ENCODE measurements at regions not wholly inside any gene's neighbourhood (a gene's known extent, or its start where the extent isn't known, plus 50 kb on each side); places are given as distances from the start of the nearest gene placed in this dataset.

- peaks cover 7% of the 10 kb centered on the region for H3K4me1 ChIP-seq (ENCODE audit: control insufficient read depth, low read depth, low read length)
- no peak overlapping the region for H3K4me3 ChIP-seq (ENCODE audit: low read length)
- no peak overlapping the region for H3K9ac ChIP-seq (ENCODE audit: low read length)
- no peak overlapping the region for H3K27ac ChIP-seq (ENCODE audit: low read length)
- no peaks in the 10 kb centered on the region for H3K36me3 ChIP-seq (ENCODE audit: control insufficient read depth, low read depth, low read length)
- no peaks in the 10 kb centered on the region for H3K9me3 ChIP-seq (ENCODE audit: control insufficient read depth, low read depth, low read length)
- no peaks in the 10 kb centered on the region for H3K27me3 ChIP-seq (ENCODE audit: control insufficient read depth, insufficient read depth, low read length)
Measured at GRCh38 chr21:41048145-41048544, 119.8 kb upstream of the BACE2 start.

DNA sequence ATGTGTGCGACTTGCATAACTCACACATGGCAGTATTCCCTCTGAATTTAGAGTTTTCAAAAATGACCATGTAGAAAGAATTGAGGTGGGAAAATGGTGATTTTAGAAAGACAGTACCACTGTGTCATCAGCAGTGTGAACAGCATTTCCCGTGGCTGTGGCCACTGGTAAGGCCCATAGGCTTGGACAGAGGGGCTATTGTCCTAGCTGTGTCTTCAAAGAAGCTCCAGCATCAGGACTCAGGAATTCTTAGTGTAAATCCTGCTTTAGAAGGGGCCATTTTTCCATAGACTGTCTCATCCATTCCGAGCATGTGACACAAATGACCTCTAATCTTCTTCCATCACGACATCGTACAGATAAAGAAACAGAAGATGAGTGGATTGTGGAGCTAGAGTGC, 119.3 kb upstream of the BACE2 start:
- Histone ChIP-seq H3K9me3 (ENCODE audit: control insufficient read depth, low read depth, low read length) (no peaks in the 10 kb centered on the region), H3K4me3 (ENCODE audit: low read length) (no peak overlapping the region), H3K36me3 (ENCODE audit: control insufficient read depth, low read depth, low read length) (no peaks in the 10 kb centered on the region), H3K27ac (ENCODE audit: low read length) (no peak overlapping the region), H3K9ac (ENCODE audit: low read length) (no peak overlapping the region), H3K4me1 (ENCODE audit: control insufficient read depth, low read depth, low read length) (peaks cover 7% of the 10 kb centered on the region), H3K27me3 (ENCODE audit: control insufficient read depth, insufficient read depth, low read length) (no peaks in the 10 kb centered on the region)

GRCh38 chr21:41052820-41053555, 115.0 kb upstream of the BACE2 start:
- Histone ChIP-seq H3K36me3 (ENCODE audit: control insufficient read depth, low read depth, low read length) (no peaks in the 10 kb centered on the region), H3K27me3 (ENCODE audit: control insufficient read depth, insufficient read depth, low read length) (no peaks in the 10 kb centered on the region), H3K27ac (ENCODE audit: low read length) (no peak overlapping the region), H3K4me1 (ENCODE audit: control insufficient read depth, low read depth, low read length) (no peaks in the 10 kb centered on the region), H3K9me3 (ENCODE audit: control insufficient read depth, low read depth, low read length) (no peaks in the 10 kb centered on the region), H3K4me3 (ENCODE audit: low read length) (no peak overlapping the region), H3K9ac (ENCODE audit: low read length) (no peak overlapping the region)

GRCh38 chr21:41054018-41054578, 113.9 kb upstream of the BACE2 start:
- Histone ChIP-seq H3K27ac (ENCODE audit: low read length) (no peak overlapping the region), H3K9ac (ENCODE audit: low read length) (no peak overlapping the region), H3K36me3 (ENCODE audit: control insufficient read depth, low read depth, low read length) (no peaks in the 10 kb centered on the region), H3K27me3 (ENCODE audit: control insufficient read depth, insufficient read depth, low read length) (no peaks in the 10 kb centered on the region), H3K4me1 (ENCODE audit: control insufficient read depth, low read depth, low read length) (no peaks in the 10 kb centered on the region), H3K9me3 (ENCODE audit: control insufficient read depth, low read depth, low read length) (no peaks in the 10 kb centered on the region), H3K4me3 (ENCODE audit: low read length) (no peak overlapping the region)

DNA sequence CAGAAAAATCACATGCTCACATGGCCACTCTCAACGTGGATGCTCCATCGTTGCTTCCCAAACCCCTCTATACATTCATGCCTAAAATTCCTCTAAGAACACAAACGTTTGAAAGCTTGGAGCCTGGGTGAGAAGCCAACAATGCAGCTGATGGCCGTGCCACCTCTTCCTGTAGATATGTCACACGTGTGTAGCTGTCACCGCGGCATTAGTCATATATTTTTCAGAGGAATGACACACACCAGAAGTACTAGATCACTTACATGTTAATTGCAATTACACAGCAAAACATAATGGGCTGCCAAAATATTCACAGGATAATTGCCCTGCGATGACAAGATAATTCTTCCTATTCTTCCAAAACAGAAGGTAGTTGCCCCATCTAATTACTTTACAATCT, 112.7 kb upstream of the BACE2 start:
- Histone ChIP-seq H3K4me3 (ENCODE audit: low read length) (no peak overlapping the region), H3K9ac (ENCODE audit: low read length) (no peak overlapping the region), H3K36me3 (ENCODE audit: control insufficient read depth, low read depth, low read length) (no peaks in the 10 kb centered on the region), H3K4me1 (ENCODE audit: control insufficient read depth, low read depth, low read length) (no peaks in the 10 kb centered on the region), H3K9me3 (ENCODE audit: control insufficient read depth, low read depth, low read length) (no peaks in the 10 kb centered on the region), H3K27me3 (ENCODE audit: control insufficient read depth, insufficient read depth, low read length) (no peaks in the 10 kb centered on the region), H3K27ac (ENCODE audit: low read length) (no peak overlapping the region)

DNA sequence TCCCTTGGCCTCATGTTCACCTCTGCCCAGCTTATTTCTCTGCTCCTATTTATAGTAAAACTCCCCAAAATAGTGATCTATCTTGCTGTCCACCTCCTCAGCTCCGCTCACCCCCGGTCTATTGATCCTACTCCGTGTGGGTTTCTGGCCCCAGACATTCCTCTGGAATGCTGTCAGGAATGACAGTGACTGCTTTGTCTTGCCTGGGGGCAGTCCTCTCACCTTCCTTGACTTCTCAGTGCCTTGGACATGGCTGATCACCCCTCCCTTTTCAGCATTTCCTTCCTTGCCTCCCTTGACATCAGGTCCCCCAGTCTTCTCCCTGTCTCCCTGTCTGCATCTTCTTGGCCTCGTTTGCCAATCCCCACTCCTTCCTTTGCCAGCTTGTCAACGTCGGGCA, 108.1 kb upstream of the BACE2 start:
- no peaks in the 10 kb centered on the region for H3K27me3 ChIP-seq (ENCODE audit: control insufficient read depth, insufficient read depth, low read length)
- H3K9me3 ChIP-seq (ENCODE audit: control insufficient read depth, low read depth, low read length), result no peaks in the 10 kb centered on the region

DNA sequence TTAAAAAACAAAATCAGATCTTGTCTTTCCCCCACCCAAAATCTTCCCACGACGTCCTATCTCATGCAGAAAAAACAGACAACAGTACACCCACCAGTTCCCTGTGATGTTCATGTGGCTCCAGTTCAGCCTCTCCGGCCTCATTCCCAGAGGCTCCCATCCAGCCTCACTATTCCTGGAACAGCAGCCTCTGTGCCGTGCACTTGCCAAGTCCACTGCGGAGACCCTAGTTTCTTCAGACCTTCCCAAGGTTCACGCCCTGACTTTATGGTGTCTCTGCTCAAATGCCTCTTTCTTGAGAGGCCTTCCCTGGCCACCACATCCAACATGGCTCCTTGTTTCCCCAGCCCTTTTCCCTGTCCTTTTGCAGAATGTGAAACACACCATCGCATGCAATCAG, 106.3 kb upstream of the BACE2 start:
- no peaks in the 10 kb centered on the region for H3K4me1 ChIP-seq (ENCODE audit: control insufficient read depth, low read depth, low read length)
- H3K9me3 ChIP-seq (ENCODE audit: control insufficient read depth, low read depth, low read length), result no peaks in the 10 kb centered on the region
- H3K9ac ChIP-seq (ENCODE audit: low read length), result no peak overlapping the region
- H3K27ac ChIP-seq (ENCODE audit: low read length), result no peak overlapping the region
- H3K4me3 ChIP-seq (ENCODE audit: low read length), result no peak overlapping the region
- H3K36me3 ChIP-seq (ENCODE audit: control insufficient read depth, low read depth, low read length), result no peaks in the 10 kb centered on the region
- H3K27me3 ChIP-seq (ENCODE audit: control insufficient read depth, insufficient read depth, low read length), result no peaks in the 10 kb centered on the region

More for the DNA sequence above, 108.1 kb upstream of the BACE2 start:
- no peak overlapping the region for H3K4me3 ChIP-seq (ENCODE audit: low read length)
- H3K36me3 ChIP-seq (ENCODE audit: control insufficient read depth, low read depth, low read length), result no peaks in the 10 kb centered on the region
- no peaks in the 10 kb centered on the region for H3K4me1 ChIP-seq (ENCODE audit: control insufficient read depth, low read depth, low read length)
- no peak overlapping the region for H3K9ac ChIP-seq (ENCODE audit: low read length)
- no peak overlapping the region for H3K27ac ChIP-seq (ENCODE audit: low read length)

DNA sequence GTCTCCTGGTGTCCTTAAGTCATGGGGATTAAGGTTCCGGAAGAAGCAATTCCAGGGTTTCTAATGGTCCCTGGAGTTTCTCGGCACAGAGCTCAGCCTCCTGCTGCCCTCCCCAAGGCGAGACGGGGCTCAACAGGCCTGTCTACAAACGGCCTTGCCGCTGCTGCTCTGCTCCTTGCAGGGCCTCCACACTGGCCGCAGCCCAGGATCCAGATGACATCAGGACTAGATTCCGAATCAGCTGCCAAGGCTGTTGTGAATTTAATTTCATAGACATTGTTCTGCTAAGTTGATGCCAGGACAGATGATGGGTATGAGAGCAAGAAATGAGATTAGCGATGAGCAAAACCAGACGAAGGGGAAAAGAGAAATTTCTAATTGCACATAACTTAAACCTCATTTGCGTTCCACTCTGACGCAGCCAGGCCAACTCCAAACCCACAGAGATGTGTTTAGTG, 103.6 kb upstream of the BACE2 start:
- Histone ChIP-seq H3K27me3 (ENCODE audit: control insufficient read depth, insufficient read depth, low read length) (peaks cover 8% of the 10 kb centered on the region), H3K27ac (ENCODE audit: low read length) (no peak overlapping the region), H3K9ac (ENCODE audit: low read length) (no peak overlapping the region), H3K36me3 (ENCODE audit: control insufficient read depth, low read depth, low read length) (no peaks in the 10 kb centered on the region), H3K4me1 (ENCODE audit: control insufficient read depth, low read depth, low read length) (peaks cover 12% of the 10 kb centered on the region), H3K9me3 (ENCODE audit: control insufficient read depth, low read depth, low read length) (no peaks in the 10 kb centered on the region), H3K4me3 (ENCODE audit: low read length) (no peak overlapping the region)

GRCh38 chr21:41064951-41065350, 103.0 kb upstream of the BACE2 start:
- Histone ChIP-seq H3K9ac (ENCODE audit: low read length) (no peak overlapping the region), H3K4me3 (ENCODE audit: low read length) (no peak overlapping the region), H3K27ac (ENCODE audit: low read length) (no peak overlapping the region), H3K4me1 (ENCODE audit: control insufficient read depth, low read depth, low read length) (peaks cover 12% of the 10 kb centered on the region), H3K27me3 (ENCODE audit: control insufficient read depth, insufficient read depth, low read length) (peaks cover 8% of the 10 kb centered on the region), H3K9me3 (ENCODE audit: control insufficient read depth, low read depth, low read length) (no peaks in the 10 kb centered on the region), H3K36me3 (ENCODE audit: control insufficient read depth, low read depth, low read length) (no peaks in the 10 kb centered on the region)

GRCh38 chr21:41065539-41065938, 102.4 kb upstream of the BACE2 start:
- H3K27me3 ChIP-seq (ENCODE audit: control insufficient read depth, insufficient read depth, low read length), result peaks cover 8% of the 10 kb centered on the region
- H3K36me3 ChIP-seq (ENCODE audit: control insufficient read depth, low read depth, low read length), result no peaks in the 10 kb centered on the region
- no peaks in the 10 kb centered on the region for H3K9me3 ChIP-seq (ENCODE audit: control insufficient read depth, low read depth, low read length)
- H3K4me3 ChIP-seq (ENCODE audit: low read length), result no peak overlapping the region
- H3K4me1 ChIP-seq (ENCODE audit: control insufficient read depth, low read depth, low read length), result peaks cover 12% of the 10 kb centered on the region
- no peak overlapping the region for H3K9ac ChIP-seq (ENCODE audit: low read length)
- H3K27ac ChIP-seq (ENCODE audit: low read length), result no peak overlapping the region

DNA sequence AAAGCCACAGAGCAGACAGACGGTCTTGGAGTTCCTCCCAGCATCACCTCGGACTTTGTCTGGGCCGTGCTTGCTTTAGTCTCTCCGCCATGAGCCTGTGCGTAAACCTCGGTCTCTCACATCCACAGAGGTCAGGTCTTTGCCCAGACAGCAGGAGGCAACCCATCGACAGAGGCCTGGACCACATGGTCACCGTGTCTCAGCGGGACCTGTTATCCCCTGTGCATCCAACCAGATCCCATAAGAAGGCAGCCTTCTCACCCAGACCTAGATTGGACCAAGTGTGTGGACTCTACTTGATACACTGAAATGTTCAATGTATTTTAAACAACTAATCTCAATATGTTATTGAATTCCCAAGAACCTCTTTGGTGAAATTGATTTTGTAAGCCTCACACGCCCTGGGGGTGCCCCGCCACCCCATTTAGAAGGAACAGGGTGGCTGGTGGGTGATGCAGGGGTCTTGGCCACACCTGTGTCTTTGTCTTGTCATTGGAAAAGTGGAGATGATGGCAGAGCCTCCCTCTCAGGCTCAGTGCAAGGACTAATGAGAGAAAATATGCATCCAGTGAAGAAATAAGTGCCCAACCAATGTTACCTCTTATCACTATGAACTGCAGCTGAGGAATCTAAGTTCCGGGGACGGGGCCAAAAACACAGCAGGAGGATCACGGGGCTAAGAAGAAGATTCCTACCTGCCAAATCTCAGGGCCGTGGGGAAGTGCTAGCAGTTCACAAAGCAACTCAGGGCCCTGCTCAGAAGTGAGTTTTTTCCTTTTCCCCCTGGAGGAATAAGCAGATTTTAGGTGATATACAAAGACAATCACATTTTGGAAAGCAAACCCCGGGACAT, 101.6 kb upstream of the BACE2 start:
- H3K27me3 ChIP-seq (ENCODE audit: control insufficient read depth, insufficient read depth, low read length), result peaks cover 8% of the 10 kb centered on the region
- no peak overlapping the region for H3K27ac ChIP-seq (ENCODE audit: low read length)
- H3K9ac ChIP-seq (ENCODE audit: low read length), result no peak overlapping the region
- H3K4me3 ChIP-seq (ENCODE audit: low read length), result no peak overlapping the region
- H3K4me1 ChIP-seq (ENCODE audit: control insufficient read depth, low read depth, low read length), result peaks cover 12% of the 10 kb centered on the region
- H3K36me3 ChIP-seq (ENCODE audit: control insufficient read depth, low read depth, low read length), result no peaks in the 10 kb centered on the region
- no peaks in the 10 kb centered on the region for H3K9me3 ChIP-seq (ENCODE audit: control insufficient read depth, low read depth, low read length)

Data from iPS-18a (cell line).